ENCODE measurements at regions not wholly inside any gene's neighbourhood (a gene's known extent, or its start where the extent isn't known, plus 50 kb on each side); places are given as distances from the start of the nearest gene placed in this dataset.

GRCh38 chr4:23153076-23153475 lies 460.3 kb downstream of the GBA3 start:
- no peak for TF ChIP-seq CTCF (conservative IDR thresholded peaks at IDR 0.05; ENCODE audit: low read length)
- no peak for TF ChIP-seq EZH2phosphoT487 (IDR thresholded peaks at IDR 0.05; ENCODE audit: borderline replicate concordance)
